HepG2 (cell line): ENCODE measurements at regions not wholly inside any gene's neighbourhood (a gene's known extent, or its start where the extent isn't known, plus 50 kb on each side); places are given as distances from the start of the nearest gene placed in this dataset.

Experiments used
- CTCF ChIP-seq: sonication (generic); formaldehyde crosslinking; IDR thresholded peaks from 2 replicates; pipeline ENCODE4 v1.5.0; 2020; ENCODE audit warnings: mild to moderate bottlenecking, missing genetic modification reagents, moderate library complexity
- EZH2 ChIP-seq: conservative IDR thresholded peaks from 2 replicates; pipeline ENCODE4 v1.6.1; 2012; ENCODE audit warnings: mild to moderate bottlenecking, low read depth, low read length, moderate library complexity
- POLR2A ChIP-seq, 2 experiments: IDR thresholded peaks; 2 replicates each; pipeline ENCODE4 v1.6.1; 2011; ENCODE audit warnings: low read depth in 2 of 2, low read length in 2 of 2, mild to moderate bottlenecking in 1 of 2, moderate library complexity in 1 of 2; ENCODE audit not compliant: insufficient read depth in 1 of 2

- TF ChIP-seq POLR2A (IDR thresholded peaks at IDR 0.05; ENCODE audit: insufficient read depth in 1 of 2, low read depth in 2 of 2, low read length in 2 of 2) (no peak), EZH2 (no peak), CTCF (CRISPR knock-in tag) (no peak)
Measured at GRCh38 chr2:107407974-107408373, 418.7 kb upstream of the RGPD4 start.
